ENCODE measurements at regions not wholly inside any gene's neighbourhood (a gene's known extent, or its start where the extent isn't known, plus 50 kb on each side); places are given as distances from the start of the nearest gene placed in this dataset.

- Histone ChIP-seq H3K4me3 (no peak overlapping the region), H3K4me1 (no peaks in the 10 kb centered on the region), H3K9me3 (no peaks in the 10 kb centered on the region), H3K27me3 (ENCODE audit: low read depth) (no peaks in the 10 kb centered on the region), H3K36me3 (replicated peaks) (no peaks in the 10 kb centered on the region)
- in situ Hi-C loops (cut with MboI; ENCODE audit: low sequenced_read_pairs) = no loop called here
- no peak for DNase-seq (ENCODE audit: low spot score in 2 of 2)
Observed at GRCh38 chr20:57957411-57958049, 247.7 kb upstream of the PMEPA1 start.

- Histone ChIP-seq H3K9me3 (no peaks in the 10 kb centered on the region), H3K4me3 (no peak overlapping the region), H3K27me3 (ENCODE audit: low read depth) (no peaks in the 10 kb centered on the region), H3K36me3 (replicated peaks) (no peaks in the 10 kb centered on the region), H3K4me1 (no peaks in the 10 kb centered on the region)
- DNase-seq (ENCODE audit: low spot score in 2 of 2) = no peak
- in situ Hi-C loops (cut with MboI; ENCODE audit: low sequenced_read_pairs) = no loop called here
Observed at GRCh38 chr20:57953638-57954037, 243.8 kb upstream of the PMEPA1 start.

DNA sequence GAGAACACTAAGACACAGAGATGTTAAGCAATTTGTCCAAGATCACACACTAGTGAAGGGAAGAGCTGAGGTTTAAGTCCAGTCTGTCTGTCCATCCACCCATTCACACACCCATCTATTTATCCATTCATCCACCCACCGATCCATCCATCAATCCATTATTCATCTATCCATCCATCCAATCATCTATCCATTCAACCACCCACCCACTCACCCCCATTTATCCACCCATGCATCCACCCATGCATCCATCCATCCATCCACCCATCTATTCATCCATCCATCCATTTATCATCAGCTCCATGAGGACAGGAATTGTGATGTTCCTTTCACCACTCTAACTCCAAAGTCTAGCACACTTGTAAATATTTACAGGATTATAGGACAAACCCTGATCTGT, 242.3 kb upstream of the PMEPA1 start:
- Histone ChIP-seq H3K9me3 (no peaks in the 10 kb centered on the region), H3K36me3 (replicated peaks) (no peaks in the 10 kb centered on the region), H3K4me1 (no peaks in the 10 kb centered on the region), H3K27me3 (ENCODE audit: low read depth) (no peaks in the 10 kb centered on the region), H3K4me3 (no peak overlapping the region)
- in situ Hi-C loops (cut with MboI; ENCODE audit: low sequenced_read_pairs) = no loop called here
- DNase-seq (ENCODE audit: low spot score in 2 of 2) = no peak

GRCh38 chr20:57951549-57951948, 241.7 kb upstream of the PMEPA1 start:
- no peaks in the 10 kb centered on the region for H3K36me3 ChIP-seq (replicated peaks)
- H3K9me3 ChIP-seq = no peaks in the 10 kb centered on the region
- H3K4me1 ChIP-seq = no peaks in the 10 kb centered on the region
- no peaks in the 10 kb centered on the region for H3K27me3 ChIP-seq (ENCODE audit: low read depth)
- in situ Hi-C loops (cut with MboI; ENCODE audit: low sequenced_read_pairs) = no loop called here
- H3K4me3 ChIP-seq = no peak overlapping the region
- no peak for DNase-seq (ENCODE audit: low spot score in 2 of 2)

DNA sequence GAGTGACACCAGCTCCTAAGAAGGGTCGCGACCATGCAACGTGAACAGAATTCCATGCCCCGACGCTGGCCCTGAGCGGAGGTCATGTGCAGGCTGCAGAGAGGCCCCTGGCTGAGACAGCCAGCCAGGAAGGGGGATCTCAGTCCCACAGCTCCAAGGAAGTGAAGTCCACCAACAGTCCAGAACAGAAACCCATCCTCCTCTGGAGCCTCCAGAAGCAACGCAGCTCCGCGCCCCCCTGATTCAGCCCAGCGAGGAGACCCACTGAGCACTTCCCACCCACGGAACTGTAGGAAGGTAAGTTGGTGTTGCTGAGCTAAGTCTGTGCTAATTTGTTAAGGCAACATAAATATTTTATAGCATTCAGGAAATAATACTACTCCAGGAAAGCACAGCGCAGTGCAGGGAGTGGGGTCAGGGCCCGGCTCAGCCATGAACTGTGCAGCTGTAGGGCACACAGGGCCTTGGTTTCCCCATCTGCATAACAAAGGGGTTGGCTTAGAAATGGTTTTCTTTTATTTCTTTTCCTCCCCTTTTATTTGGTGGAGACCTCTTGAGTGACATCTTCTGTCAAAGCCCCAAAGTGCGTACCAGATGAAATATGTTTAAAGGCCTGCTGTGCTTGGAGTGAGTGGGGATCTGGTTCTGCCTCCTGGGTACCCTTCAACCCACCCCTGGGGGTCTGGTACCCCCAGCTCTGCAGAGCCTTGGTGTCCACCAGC, 241.1 kb upstream of the PMEPA1 start:
- H3K4me3 ChIP-seq = no peak overlapping the region
- DNase-seq (ENCODE audit: low spot score in 2 of 2) = peak in 1 of 2 experiments; percentile 9
- H3K9me3 ChIP-seq = no peaks in the 10 kb centered on the region
- no peaks in the 10 kb centered on the region for H3K27me3 ChIP-seq (ENCODE audit: low read depth)
- no peaks in the 10 kb centered on the region for H3K4me1 ChIP-seq
- in situ Hi-C loops (cut with MboI; ENCODE audit: low sequenced_read_pairs) = no loop called here
- H3K36me3 ChIP-seq (replicated peaks) = no peaks in the 10 kb centered on the region

DNA sequence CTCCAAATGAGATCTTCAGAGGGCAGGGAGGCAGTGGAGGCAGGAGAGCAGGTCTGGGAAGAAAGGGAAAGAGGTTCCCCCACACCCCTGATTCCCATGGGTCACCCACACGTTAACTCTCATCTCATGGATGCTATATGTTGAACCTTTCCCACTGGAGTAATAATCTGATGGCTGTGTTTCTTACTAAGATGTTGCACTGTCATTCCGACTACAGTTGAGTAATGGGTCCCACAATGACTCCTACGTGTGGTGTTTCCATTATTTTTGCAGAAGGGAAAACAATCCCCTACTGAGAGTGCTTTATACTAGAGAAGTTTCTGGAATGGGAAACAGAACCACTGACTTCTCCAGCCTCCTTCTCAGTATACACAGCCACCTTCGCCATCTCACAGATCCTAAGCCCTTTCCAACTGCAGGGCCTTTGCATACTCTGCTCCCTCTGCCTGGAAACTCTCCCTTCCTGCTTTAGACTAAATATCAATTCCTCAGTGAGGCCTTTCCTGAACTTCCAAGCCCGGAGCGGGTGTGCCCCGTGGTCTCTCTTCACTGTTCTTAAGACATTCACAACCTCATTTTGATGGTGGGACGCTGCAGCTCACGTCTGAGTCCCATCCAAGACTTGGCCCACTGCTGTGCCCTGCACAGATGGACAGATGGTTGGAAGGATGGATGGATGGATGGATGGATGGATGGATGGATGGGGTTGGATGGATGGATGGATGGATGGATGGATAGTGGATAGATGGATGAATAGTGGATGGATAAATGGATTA, 238.6 kb upstream of the PMEPA1 start:
- Histone ChIP-seq H3K36me3 (replicated peaks) (no peaks in the 10 kb centered on the region), H3K27me3 (ENCODE audit: low read depth) (no peaks in the 10 kb centered on the region), H3K4me1 (no peaks in the 10 kb centered on the region), H3K9me3 (no peaks in the 10 kb centered on the region), H3K4me3 (no peak overlapping the region)
- in situ Hi-C loops (cut with MboI; ENCODE audit: low sequenced_read_pairs) = no loop called here
- no peak for DNase-seq (ENCODE audit: low spot score in 2 of 2)

GRCh38 chr20:57947421-57948179, 237.8 kb upstream of the PMEPA1 start:
- in situ Hi-C loops (cut with MboI; ENCODE audit: low sequenced_read_pairs) = no loop called here
- no peaks in the 10 kb centered on the region for H3K4me1 ChIP-seq
- no peaks in the 10 kb centered on the region for H3K9me3 ChIP-seq
- no peak overlapping the region for H3K4me3 ChIP-seq
- DNase-seq (ENCODE audit: low spot score in 2 of 2) = no peak
- H3K36me3 ChIP-seq (replicated peaks) = no peaks in the 10 kb centered on the region
- H3K27me3 ChIP-seq (ENCODE audit: low read depth) = no peaks in the 10 kb centered on the region

- Histone ChIP-seq H3K36me3 (replicated peaks) (no peaks in the 10 kb centered on the region), H3K4me1 (no peaks in the 10 kb centered on the region), H3K4me3 (no peak overlapping the region), H3K27me3 (ENCODE audit: low read depth) (no peaks in the 10 kb centered on the region), H3K9me3 (no peaks in the 10 kb centered on the region)
- in situ Hi-C loops (cut with MboI; ENCODE audit: low sequenced_read_pairs) = no loop called here
- no peak for DNase-seq (ENCODE audit: low spot score in 2 of 2)
Observed at GRCh38 chr20:57946559-57947315, 236.9 kb upstream of the PMEPA1 start.

DNA sequence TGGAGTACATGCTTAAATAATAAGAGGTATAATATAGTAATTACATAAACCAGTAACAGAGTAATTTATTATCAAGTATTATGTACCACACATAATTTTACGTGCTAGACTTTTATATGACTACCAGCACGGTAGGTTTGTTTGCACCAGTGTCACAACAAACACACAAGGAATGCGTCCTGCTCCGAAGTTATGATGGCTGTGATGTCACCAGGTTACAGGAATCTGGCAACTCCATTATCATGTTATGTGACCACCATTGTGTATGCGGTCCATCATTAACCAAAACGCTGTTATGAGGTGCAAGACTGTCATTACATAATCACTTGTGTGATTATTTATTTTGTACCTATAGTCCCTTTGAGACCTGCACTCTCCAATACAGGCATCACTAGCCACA, 235.2 kb upstream of the PMEPA1 start:
- in situ Hi-C loops (cut with MboI; ENCODE audit: low sequenced_read_pairs) = no loop called here
- no peaks in the 10 kb centered on the region for H3K27me3 ChIP-seq (ENCODE audit: low read depth)

GRCh38 chr20:57943950-57944349, 234.1 kb upstream of the PMEPA1 start:
- no peak overlapping the region for H3K4me3 ChIP-seq
- DNase-seq (ENCODE audit: low spot score in 2 of 2) = no peak
- H3K27me3 ChIP-seq (ENCODE audit: low read depth) = no peaks in the 10 kb centered on the region
- H3K36me3 ChIP-seq (replicated peaks) = no peaks in the 10 kb centered on the region
- no peaks in the 10 kb centered on the region for H3K9me3 ChIP-seq
- in situ Hi-C loops (cut with MboI; ENCODE audit: low sequenced_read_pairs) = no loop called here
- no peaks in the 10 kb centered on the region for H3K4me1 ChIP-seq

More for the DNA sequence above, 235.2 kb upstream of the PMEPA1 start:
- no peaks in the 10 kb centered on the region for H3K9me3 ChIP-seq
- H3K4me3 ChIP-seq = no peak overlapping the region
- H3K36me3 ChIP-seq (replicated peaks) = no peaks in the 10 kb centered on the region
- H3K4me1 ChIP-seq = no peaks in the 10 kb centered on the region
- DNase-seq (ENCODE audit: low spot score in 2 of 2) = no peak

- Histone ChIP-seq H3K27me3 (ENCODE audit: low read depth) (no peaks in the 10 kb centered on the region), H3K36me3 (replicated peaks) (no peaks in the 10 kb centered on the region), H3K4me3 (no peak overlapping the region), H3K4me1 (no peaks in the 10 kb centered on the region), H3K9me3 (no peaks in the 10 kb centered on the region)
- in situ Hi-C loops (cut with MboI; ENCODE audit: low sequenced_read_pairs) = no loop called here
- no peak for DNase-seq (ENCODE audit: low spot score in 2 of 2)
Observed at GRCh38 chr20:57943291-57943690, 233.5 kb upstream of the PMEPA1 start.

- no peak for DNase-seq (ENCODE audit: low spot score in 2 of 2)
- no peaks in the 10 kb centered on the region for H3K4me1 ChIP-seq
- no peaks in the 10 kb centered on the region for H3K36me3 ChIP-seq (replicated peaks)
- no peaks in the 10 kb centered on the region for H3K9me3 ChIP-seq
- in situ Hi-C loops (cut with MboI; ENCODE audit: low sequenced_read_pairs) = no loop called here
- H3K4me3 ChIP-seq = no peak overlapping the region
- no peaks in the 10 kb centered on the region for H3K27me3 ChIP-seq (ENCODE audit: low read depth)
Observed at GRCh38 chr20:57941604-57942381, 232.0 kb upstream of the PMEPA1 start.
